ENCODE measurements at regions not wholly inside any gene's neighbourhood (a gene's known extent, or its start where the extent isn't known, plus 50 kb on each side); places are given as distances from the start of the nearest gene placed in this dataset.
A peak's percentile ranks its signal among the peaks of the same experiment; 100 is the strongest.
"Not testable (repeated sequence)": the region's sequence is repeated elsewhere in the genome, so short reads cannot be mapped to it uniquely, and the experiment has no call there.

- intact Hi-C loops (cut with DNase I) = no loop called here
- ATAC-seq (peak in 1 of 4 donors; percentile 15), DNase-seq (no peak), FAIRE-seq (no peak)
- no peaks in the 10 kb centered on the region for H3K27me3 ChIP-seq
- TF ChIP-seq CTCF (IDR thresholded peaks at IDR 0.05) = no peak
- no peak overlapping the region for H3K27ac ChIP-seq
- H3K9me3 ChIP-seq = no peaks in the 10 kb centered on the region
- H3K4me3 ChIP-seq = no peak overlapping the region
- H3K36me3 ChIP-seq = no peaks in the 10 kb centered on the region
- H3K4me1 ChIP-seq = no peaks in the 10 kb centered on the region
These were observed 421.0 kb downstream of the MRPL39 start for GRCh38 chr21:25186273-25186672.

- intact Hi-C loops (cut with DNase I) = no loop called here
- no peak overlapping the region for H3K27ac ChIP-seq
- FAIRE-seq (no peak), DNase-seq (no peak), ATAC-seq (peak in 2 of 4 donors; percentile 38 to 58)
- no peaks in the 10 kb centered on the region for H3K9me3 ChIP-seq
- no peak for TF ChIP-seq CTCF (IDR thresholded peaks at IDR 0.05)
- H3K36me3 ChIP-seq = no peaks in the 10 kb centered on the region
- H3K27me3 ChIP-seq = no peaks in the 10 kb centered on the region
- WGBS, 2 donors = 17 to 27% methylated on average over 3 of the region's 3 CpGs
- no peaks in the 10 kb centered on the region for H3K4me1 ChIP-seq
- no peak overlapping the region for H3K4me3 ChIP-seq
These were observed 423.7 kb downstream of the MRPL39 start for GRCh38 chr21:25183577-25183976.

GRCh38 chr21:25181690-25182089, 425.6 kb downstream of the MRPL39 start:
- H3K36me3 ChIP-seq; ATAC-seq; intact Hi-C loops (cut with DNase I); H3K4me1 ChIP-seq; H3K27ac ChIP-seq; DNase-seq; H3K27me3 ChIP-seq; H3K9me3 ChIP-seq; H3K4me3 ChIP-seq; FAIRE-seq: not testable (repeated sequence)
- 64 to 87% methylated on average over 3 of the region's 3 CpGs for WGBS, 2 donors

GRCh38 chr21:25179116-25179515, 428.2 kb downstream of the MRPL39 start:
- DNase-seq = no peak
- FAIRE-seq = no peak
- no peak for TF ChIP-seq CTCF (IDR thresholded peaks at IDR 0.05)
- no peak for ATAC-seq
- no peaks in the 10 kb centered on the region for H3K27me3 ChIP-seq
- no peaks in the 10 kb centered on the region for H3K9me3 ChIP-seq
- no peak overlapping the region for H3K27ac ChIP-seq
- H3K36me3 ChIP-seq = no peaks in the 10 kb centered on the region
- no peak overlapping the region for H3K4me3 ChIP-seq
- intact Hi-C loops (cut with DNase I) = no loop called here
- WGBS, 2 donors = 55 to 58% methylated on average over 1 of the region's 1 CpG
- H3K4me1 ChIP-seq = no peaks in the 10 kb centered on the region

- Histone ChIP-seq H3K27ac (no peak overlapping the region), H3K4me3 (no peak overlapping the region), H3K36me3 (no peaks in the 10 kb centered on the region), H3K4me1 (no peaks in the 10 kb centered on the region), H3K27me3 (no peaks in the 10 kb centered on the region), H3K9me3 (no peaks in the 10 kb centered on the region)
- intact Hi-C loops (cut with DNase I) = no loop called here
- no peak for TF ChIP-seq CTCF (IDR thresholded peaks at IDR 0.05)
- ATAC-seq (no peak), DNase-seq (no peak), FAIRE-seq (no peak)
- 56 to 66% methylated on average over 5 of the region's 5 CpGs for WGBS, 2 donors
These were observed 430.5 kb downstream of the MRPL39 start for GRCh38 chr21:25176637-25177412.

Data from pancreas (tissue), 10 donors.